ENCODE measurements at regions not wholly inside any gene's neighbourhood (a gene's known extent, or its start where the extent isn't known, plus 50 kb on each side); places are given as distances from the start of the nearest gene placed in this dataset.

DNA sequence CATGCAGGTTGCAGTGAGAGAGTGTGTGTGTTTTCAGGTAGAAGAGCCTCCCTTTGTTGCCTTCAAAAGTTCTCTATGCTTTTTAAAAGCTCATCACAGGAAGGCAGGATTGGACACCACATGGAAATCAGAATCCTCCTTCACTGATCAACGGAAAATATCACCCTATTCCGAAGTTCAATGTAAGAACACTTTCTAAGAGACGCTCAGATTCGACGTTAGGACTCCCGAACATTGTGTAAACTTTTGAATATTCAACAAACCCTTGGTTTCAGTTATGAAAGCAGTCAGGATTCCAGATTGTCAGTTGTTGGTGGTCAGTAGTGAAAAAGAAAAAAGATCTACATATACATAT, 561.4 kb upstream of the ID2 start:
- Mint-ChIP-seq H3K9me3 (peaks cover 3% of the 10 kb centered on the region), H3K4me3 (no peak overlapping the region), H3K27me3 (ENCODE audit: insufficient read depth, low read depth) (peaks cover 3% of the 10 kb centered on the region), H3K4me1 (peaks cover 43% of the 10 kb centered on the region), H3K36me3 (no peaks in the 10 kb centered on the region), H3K27ac (peak overlapping the region; percentile 90)
- Histone ChIP-seq H3K9ac (no peak overlapping the region), H3K4me2 (no peak overlapping the region), H3K9me3 (ENCODE audit: low read depth) (no peaks in the 10 kb centered on the region), H3K27me3 (no peaks in the 10 kb centered on the region), H3K4me1 (peaks cover 7% of the 10 kb centered on the region), H3K27ac (no peak overlapping the region), H3K36me3 (no peaks in the 10 kb centered on the region), H4K20me1 (ENCODE audit: low read depth) (no peaks in the 10 kb centered on the region), H3K4me3 (no peak overlapping the region), H3F3A (ENCODE audit: low read depth) (no peaks in the 10 kb centered on the region), H3K79me2 (ENCODE audit: low read depth) (no peaks in the 10 kb centered on the region), H2AFZ (replicated peaks) (no peak overlapping the region)
- DNase-seq (ENCODE audit: low spot score) = no peak
- TF ChIP-seq, protein P1, sequence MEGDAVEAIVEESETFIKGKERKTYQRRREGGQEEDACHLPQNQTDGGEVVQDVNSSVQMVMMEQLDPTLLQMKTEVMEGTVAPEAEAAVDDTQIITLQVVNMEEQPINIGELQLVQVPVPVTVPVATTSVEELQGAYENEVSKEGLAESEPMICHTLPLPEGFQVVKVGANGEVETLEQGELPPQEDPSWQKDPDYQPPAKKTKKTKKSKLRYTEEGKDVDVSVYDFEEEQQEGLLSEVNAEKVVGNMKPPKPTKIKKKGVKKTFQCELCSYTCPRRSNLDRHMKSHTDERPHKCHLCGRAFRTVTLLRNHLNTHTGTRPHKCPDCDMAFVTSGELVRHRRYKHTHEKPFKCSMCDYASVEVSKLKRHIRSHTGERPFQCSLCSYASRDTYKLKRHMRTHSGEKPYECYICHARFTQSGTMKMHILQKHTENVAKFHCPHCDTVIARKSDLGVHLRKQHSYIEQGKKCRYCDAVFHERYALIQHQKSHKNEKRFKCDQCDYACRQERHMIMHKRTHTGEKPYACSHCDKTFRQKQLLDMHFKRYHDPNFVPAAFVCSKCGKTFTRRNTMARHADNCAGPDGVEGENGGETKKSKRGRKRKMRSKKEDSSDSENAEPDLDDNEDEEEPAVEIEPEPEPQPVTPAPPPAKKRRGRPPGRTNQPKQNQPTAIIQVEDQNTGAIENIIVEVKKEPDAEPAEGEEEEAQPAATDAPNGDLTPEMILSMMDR (IDR thresholded peaks at IDR 0.05) = no peak
- TF ChIP-seq EZH2 (IDR thresholded peaks at IDR 0.05) (no peak), EZH2phosphoT487 (IDR thresholded peaks at IDR 0.05) (no peak)

DNA sequence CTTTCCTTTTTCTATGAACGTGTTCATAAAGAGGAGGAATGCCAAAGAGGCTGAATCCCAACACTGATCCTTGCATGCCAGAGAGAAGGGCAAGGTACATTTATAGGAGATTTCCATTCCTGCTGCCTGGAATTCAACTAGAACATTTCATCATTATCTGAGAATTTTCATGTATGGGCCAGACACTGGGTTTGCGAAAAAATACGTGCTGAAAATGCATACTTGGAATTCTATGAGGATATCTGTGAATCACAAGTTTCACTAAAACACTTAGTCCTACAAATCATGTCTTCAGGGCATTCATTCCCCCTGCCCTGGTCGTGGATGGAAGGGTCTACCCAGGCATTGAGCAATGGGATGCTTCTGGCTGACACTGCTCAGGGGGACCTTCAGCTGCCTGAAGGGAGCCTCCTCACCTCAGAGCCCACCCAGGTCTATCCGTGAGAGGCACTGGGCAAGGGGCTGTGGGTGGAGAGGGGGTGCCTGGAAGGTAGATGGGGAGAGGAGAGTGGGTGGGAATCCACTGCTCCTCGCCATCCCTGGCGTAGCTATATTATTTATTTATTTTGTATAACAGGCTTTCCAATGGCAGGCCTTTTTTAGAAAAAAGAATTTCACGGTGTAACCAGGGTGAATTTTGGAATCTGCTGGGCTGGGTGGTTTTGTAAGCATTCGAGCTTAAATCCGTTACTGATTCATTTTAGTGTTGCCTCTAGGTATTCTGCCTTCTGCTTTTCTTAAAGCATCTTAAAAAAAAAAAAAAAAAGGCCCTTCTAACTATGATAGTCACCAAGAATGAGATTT, 560.6 kb upstream of the ID2 start:
- no peak overlapping the region for H3K27ac Mint-ChIP-seq
- H3K27me3 ChIP-seq = no peaks in the 10 kb centered on the region
- no peak overlapping the region for H3K4me2 ChIP-seq
- peaks cover 7% of the 10 kb centered on the region for H3K4me1 ChIP-seq
- H3K36me3 ChIP-seq = no peaks in the 10 kb centered on the region
- peaks cover 5% of the 10 kb centered on the region for H3K9me3 Mint-ChIP-seq
- no peak for TF ChIP-seq EZH2phosphoT487 (IDR thresholded peaks at IDR 0.05)
- TF ChIP-seq, protein P1 (IDR thresholded peaks at IDR 0.05) = no peak
- no peak for TF ChIP-seq EZH2 (IDR thresholded peaks at IDR 0.05)
- no peak for DNase-seq (ENCODE audit: low spot score)
- H3K4me1 Mint-ChIP-seq = peaks cover 47% of the 10 kb centered on the region
- no peak overlapping the region for H3K9ac ChIP-seq
- no peak overlapping the region for H3K4me3 Mint-ChIP-seq
- no peaks in the 10 kb centered on the region for H3F3A ChIP-seq (ENCODE audit: low read depth)
- no peaks in the 10 kb centered on the region for H3K9me3 ChIP-seq (ENCODE audit: low read depth)
- H3K36me3 Mint-ChIP-seq = peaks cover 1% of the 10 kb centered on the region
- no peak overlapping the region for H3K27ac ChIP-seq
- H3K79me2 ChIP-seq (ENCODE audit: low read depth) = no peaks in the 10 kb centered on the region
- H2AFZ ChIP-seq (replicated peaks) = no peak overlapping the region
- H3K4me3 ChIP-seq = no peak overlapping the region
- H3K27me3 Mint-ChIP-seq (ENCODE audit: insufficient read depth, low read depth) = peaks cover 3% of the 10 kb centered on the region
- H4K20me1 ChIP-seq (ENCODE audit: low read depth) = no peaks in the 10 kb centered on the region

DNA sequence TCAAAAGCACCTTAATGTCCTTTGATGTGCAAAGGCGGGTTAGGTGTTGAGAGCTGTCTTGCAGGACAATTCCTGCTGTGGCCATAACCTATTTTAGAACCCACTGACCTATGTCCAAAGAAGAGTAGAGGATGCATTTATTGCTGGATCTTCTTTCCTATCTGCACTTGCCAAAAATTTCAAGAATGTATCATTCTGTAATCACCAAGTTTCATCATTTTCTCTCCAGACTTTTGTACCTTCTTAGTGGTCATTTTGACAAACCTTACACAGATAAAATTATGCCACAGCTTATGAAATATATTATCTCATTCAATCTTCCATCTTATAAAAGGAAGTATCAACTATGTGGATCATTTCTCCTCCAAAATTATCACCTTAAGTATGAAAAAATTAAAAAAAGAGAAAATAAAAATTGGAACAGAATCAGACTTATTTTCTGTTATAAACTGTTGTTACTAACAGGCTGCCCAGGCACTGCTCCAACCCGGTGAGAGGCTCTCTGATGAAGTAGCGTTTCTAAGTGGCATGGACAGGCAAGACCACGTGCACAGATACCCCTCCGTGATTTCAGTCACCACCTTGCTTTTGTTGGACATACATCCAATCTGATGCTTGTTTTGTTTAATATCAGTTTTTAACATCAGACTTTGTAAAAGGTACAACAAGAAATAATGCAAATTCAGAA, 559.9 kb upstream of the ID2 start:
- TF ChIP-seq EZH2phosphoT487 (IDR thresholded peaks at IDR 0.05) (no peak), EZH2 (IDR thresholded peaks at IDR 0.05) (no peak)
- TF ChIP-seq, protein P1 (IDR thresholded peaks at IDR 0.05) = no peak

More for the DNA sequence above, 559.9 kb upstream of the ID2 start:
- Histone ChIP-seq H3F3A (ENCODE audit: low read depth) (no peaks in the 10 kb centered on the region), H3K9ac (no peak overlapping the region), H3K27ac (no peak overlapping the region), H4K20me1 (ENCODE audit: low read depth) (no peaks in the 10 kb centered on the region), H3K36me3 (no peaks in the 10 kb centered on the region), H3K4me1 (peaks cover 7% of the 10 kb centered on the region), H3K4me2 (no peak overlapping the region), H3K9me3 (ENCODE audit: low read depth) (no peaks in the 10 kb centered on the region), H3K79me2 (ENCODE audit: low read depth) (no peaks in the 10 kb centered on the region), H3K4me3 (no peak overlapping the region), H2AFZ (replicated peaks) (no peak overlapping the region), H3K27me3 (no peaks in the 10 kb centered on the region)
- no peak overlapping the region for H3K4me3 Mint-ChIP-seq
- peaks cover 48% of the 10 kb centered on the region for H3K4me1 Mint-ChIP-seq
- peaks cover 5% of the 10 kb centered on the region for H3K9me3 Mint-ChIP-seq
- no peak for DNase-seq (ENCODE audit: low spot score)
- peaks cover 3% of the 10 kb centered on the region for H3K27me3 Mint-ChIP-seq (ENCODE audit: insufficient read depth, low read depth)
- H3K27ac Mint-ChIP-seq = no peak overlapping the region
- H3K36me3 Mint-ChIP-seq = peaks cover 2% of the 10 kb centered on the region
